HG02642 (cell line): ENCODE measurements at regions not wholly inside any gene's neighbourhood (a gene's known extent, or its start where the extent isn't known, plus 50 kb on each side); places are given as distances from the start of the nearest gene placed in this dataset.

Experiments
- ATAC-seq: cut with Tn5 transposase; IDR thresholded peaks from one replicate; pipeline ENCODE4 v1.9.1; 2021; ENCODE audit warnings: mild to moderate bottlenecking; ENCODE audit not compliant: unreplicated experiment, poor library complexity

- no peak for ATAC-seq
These were observed 461.3 kb downstream of the BCAT1 start for GRCh38 chr12:24487606-24488005.

GRCh38 chr12:24483732-24484131 is 465.2 kb downstream of the BCAT1 start:
- ATAC-seq, result no peak

GRCh38 chr12:24482882-24483604 is 465.9 kb downstream of the BCAT1 start:
- ATAC-seq, result no peak

- ATAC-seq, result no peak
These were observed 466.9 kb downstream of the BCAT1 start for GRCh38 chr12:24482044-24482443.

- ATAC-seq, result no peak
These were observed 468.0 kb downstream of the BCAT1 start for GRCh38 chr12:24480766-24481449.

- no peak for ATAC-seq
These were observed 469.8 kb downstream of the BCAT1 start for GRCh38 chr12:24479131-24479530.

- no peak for ATAC-seq
These were observed 470.6 kb downstream of the BCAT1 start for GRCh38 chr12:24478254-24478653.

GRCh38 chr12:24476310-24476709 is 472.6 kb downstream of the BCAT1 start:
- no peak for ATAC-seq

GRCh38 chr12:24475337-24475736 is 473.6 kb downstream of the BCAT1 start:
- no peak for ATAC-seq

- no peak for ATAC-seq
These were observed 475.8 kb downstream of the BCAT1 start for GRCh38 chr12:24473097-24473496.

- no peak for ATAC-seq
These were observed 478.9 kb downstream of the BCAT1 start for GRCh38 chr12:24470050-24470449.

- no peak for ATAC-seq
These were observed 479.8 kb downstream of the BCAT1 start for GRCh38 chr12:24469089-24469488.

GRCh38 chr12:24467226-24467625 is 481.7 kb downstream of the BCAT1 start:
- no peak for ATAC-seq

- no peak for ATAC-seq
These were observed 485.5 kb downstream of the BCAT1 start for GRCh38 chr12:24463375-24463774.

- ATAC-seq, result no peak
These were observed 486.0 kb downstream of the BCAT1 start for GRCh38 chr12:24462946-24463345.

GRCh38 chr12:24460506-24460905 is 488.4 kb downstream of the BCAT1 start:
- ATAC-seq, result no peak

GRCh38 chr12:24460099-24460498 is 488.8 kb downstream of the BCAT1 start:
- no peak for ATAC-seq

- ATAC-seq, result no peak
These were observed 493.1 kb downstream of the BCAT1 start for GRCh38 chr12:24455811-24456210.

GRCh38 chr12:24447678-24448077 is 498.2 kb upstream of the SOX5 start:
- no peak for ATAC-seq

GRCh38 chr12:24446287-24446686 is 496.8 kb upstream of the SOX5 start:
- no peak for ATAC-seq

- ATAC-seq, result no peak
These were observed 495.2 kb upstream of the SOX5 start for GRCh38 chr12:24444634-24445033.

- ATAC-seq, result no peak
These were observed 492.0 kb upstream of the SOX5 start for GRCh38 chr12:24441458-24441857.
